NCI-H69 (cell line): ENCODE measurements at regions not wholly inside any gene's neighbourhood (a gene's known extent, or its start where the extent isn't known, plus 50 kb on each side); places are given as distances from the start of the nearest gene placed in this dataset.

Source experiments
- DNase-seq: peaks from one replicate; lab custom pipeline; 2025; lab: John Stamatoyannopoulos, UW

DNA sequence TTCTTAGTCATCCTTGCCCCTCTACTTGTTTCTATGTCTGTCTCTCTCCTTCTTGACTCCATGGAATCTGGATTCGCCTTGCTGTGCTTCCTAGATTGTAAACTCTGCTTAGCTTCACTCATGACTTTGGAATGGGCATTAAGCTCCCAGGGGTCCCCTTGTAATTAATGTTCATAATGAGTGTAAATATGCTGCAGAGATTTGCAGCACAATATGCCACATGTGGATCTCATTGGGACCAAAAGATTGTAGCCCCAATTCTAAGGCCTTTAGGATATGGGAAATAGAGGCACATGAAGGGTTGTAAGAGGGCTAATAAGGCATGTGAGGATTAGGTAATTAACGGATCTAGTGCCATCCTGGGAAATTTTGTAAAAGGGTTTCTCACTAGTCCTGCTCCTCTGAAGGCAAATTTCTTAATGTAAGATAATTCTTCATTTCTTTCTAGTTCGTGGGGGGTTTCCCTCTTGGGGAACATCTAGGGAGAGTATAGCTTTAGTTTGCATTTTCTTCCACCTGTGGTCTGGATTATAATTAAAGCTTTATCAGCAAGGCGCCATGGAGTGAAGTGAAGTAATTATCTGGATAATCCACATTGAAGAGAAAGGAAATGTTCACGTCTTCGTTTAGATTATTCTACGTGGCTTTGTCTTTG is 659.2 kb upstream of the PLXNA2 start:
- peak; percentile 62 for DNase-seq

DNA sequence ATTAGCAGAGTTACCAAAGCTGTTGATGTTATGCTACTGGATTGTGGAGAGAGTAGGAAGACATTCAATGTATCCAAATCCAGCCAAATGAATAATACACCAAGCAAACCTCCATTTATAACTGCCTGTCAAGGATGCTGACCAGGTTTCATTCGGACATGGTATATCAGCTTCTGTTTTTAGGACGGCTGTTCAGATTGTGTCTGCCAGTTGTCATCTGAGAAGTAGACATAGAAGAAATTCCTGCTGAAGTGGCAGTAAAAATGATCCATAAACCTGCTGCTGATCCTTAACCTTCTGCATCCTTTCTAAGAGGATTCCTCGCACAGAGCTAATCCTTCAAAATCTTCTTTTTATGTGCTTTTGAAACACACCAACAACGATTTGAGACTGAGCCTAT is 663.6 kb upstream of the PLXNA2 start:
- no peak for DNase-seq

DNA sequence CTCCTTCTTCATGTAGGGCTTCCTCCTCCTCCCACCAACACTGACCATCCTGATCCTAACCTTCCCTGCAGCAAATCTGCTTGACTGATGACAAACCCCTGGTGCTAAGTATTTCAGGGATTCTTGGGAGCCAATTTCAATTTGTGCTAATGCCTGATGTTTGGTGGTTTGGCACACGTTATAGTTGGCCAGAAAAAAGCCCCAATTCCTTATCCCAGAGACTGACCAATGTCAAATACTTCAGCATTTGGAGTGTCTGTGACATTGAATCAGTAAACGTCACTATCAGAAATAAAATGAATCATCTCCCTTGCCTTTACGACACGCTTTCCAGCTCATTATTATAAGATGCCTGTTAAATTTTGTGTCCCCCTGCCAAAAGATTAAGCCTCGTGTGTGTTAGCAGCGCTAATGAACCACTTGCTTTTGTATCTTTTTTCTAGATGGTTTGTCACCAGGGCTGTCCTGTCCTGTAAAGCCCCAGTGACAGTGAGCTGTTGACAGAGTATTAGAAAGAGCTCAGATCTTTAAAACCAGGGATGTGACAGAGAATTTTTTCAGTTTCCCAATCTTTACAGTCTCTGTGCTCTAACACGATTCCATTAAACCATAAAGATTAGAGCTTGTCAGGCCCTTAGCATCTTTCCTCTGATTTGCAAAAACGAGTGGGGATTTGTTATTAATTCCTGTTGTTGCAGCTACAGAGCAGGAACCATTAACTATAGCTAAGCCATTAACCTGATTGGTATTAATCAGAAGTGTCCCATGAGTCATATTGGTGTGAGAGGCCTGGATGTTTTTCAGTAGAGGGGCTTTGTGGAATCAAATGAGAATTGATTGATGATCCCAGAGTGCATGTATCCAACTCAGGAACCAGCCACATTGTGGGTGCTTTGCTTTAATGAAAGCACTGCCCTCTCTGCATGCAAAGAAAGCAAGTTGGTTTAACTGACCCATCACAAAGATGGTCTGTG is 665.1 kb upstream of the PLXNA2 start:
- no peak for DNase-seq

DNA sequence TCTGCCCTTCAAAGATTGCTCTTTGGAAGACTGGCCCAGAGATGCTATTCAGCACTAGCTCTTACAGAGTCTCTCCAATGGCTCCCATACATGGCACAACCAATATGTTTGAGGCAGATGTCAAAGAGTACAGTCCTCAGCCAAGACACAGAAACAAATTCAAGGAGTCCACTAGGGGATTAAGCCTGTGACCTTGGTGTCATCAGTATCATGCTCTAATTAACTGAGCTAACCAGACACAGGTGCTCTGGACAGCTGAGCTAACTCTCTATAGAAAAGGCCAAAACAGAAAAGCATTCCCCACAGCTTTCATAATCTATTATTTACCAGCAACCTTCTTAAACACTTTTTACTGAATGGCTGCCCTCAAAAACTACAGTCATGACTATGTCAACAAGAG is 666.0 kb upstream of the PLXNA2 start:
- DNase-seq = peak; percentile 21

DNA sequence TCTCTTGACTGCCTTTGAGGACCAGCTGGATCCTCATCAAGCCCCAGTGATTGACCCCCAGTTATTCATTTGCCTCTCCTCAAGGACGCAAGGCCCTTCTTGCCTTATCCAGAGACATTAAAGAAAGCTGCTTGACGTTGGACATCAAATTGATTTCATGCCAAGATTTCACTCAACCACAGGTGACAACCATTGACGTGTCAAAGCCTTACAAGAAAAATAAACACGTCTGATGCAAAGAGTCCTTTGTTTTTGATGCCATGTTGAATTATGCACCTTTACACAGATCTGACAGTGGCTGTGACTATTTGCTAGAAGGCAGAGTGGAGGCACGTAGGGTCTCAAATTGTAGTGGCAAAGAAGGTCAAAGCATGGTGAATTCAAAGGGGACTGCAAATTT is 666.2 kb upstream of the CAMK1G start:
- DNase-seq = peak; percentile 25

DNA sequence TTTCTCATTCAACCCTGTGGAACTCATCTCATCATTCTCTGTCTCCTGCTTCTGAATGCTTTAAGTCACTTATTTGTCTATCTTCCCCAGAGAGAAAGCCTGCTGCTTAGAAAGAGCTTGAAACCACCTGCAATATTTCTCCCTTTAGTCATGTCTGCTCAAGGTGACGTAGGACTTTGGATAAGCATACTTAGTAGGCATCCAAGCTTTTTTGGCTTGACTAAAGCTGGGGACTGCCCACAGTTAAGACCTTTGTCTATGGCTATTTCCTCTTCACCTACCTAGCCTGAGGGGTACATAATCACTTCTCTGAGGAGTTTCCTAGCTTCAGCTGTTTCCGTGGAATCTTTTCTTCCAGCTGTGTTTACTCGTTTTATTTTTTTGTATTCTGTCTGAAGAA is 665.8 kb upstream of the CAMK1G start:
- peak; percentile 82 for DNase-seq

DNA sequence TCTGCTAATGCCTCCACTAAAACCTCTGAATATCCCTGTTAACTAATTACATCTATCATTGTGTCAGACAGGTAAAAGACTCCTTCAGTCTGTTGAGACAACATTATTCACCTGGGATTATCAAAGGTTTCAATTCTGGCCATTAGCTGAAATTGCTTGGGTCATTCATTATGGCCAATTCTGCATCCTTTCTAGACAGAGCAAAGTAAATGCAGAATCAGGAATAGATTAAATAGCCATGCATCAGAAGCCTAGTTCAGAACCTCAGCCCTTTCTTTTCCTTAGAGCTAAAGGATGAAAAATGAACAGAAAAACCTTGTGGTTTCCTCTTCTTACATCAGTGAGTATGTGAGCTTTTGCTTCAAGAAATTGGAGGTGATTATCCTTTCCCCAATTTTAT is 665.4 kb upstream of the CAMK1G start:
- DNase-seq = no peak

DNA sequence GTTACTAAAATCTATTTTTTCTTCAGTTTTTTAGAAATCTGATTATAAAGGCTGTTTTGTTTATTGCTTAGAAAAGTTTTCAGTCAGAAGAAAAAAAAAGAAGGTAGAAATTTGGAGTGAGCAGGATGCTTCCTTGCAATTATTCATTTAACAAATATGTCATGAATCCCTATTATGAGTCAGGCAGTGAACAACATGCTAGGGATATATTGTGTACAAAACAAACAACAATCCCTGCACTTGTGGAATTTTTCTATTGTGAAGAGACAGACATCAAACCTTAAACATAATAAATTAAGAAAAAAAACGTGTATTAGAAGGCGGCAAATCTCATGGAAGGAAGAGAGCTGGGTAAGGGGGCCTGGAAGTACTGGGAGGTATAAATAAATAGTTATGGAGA is 664.1 kb upstream of the CAMK1G start:
- no peak for DNase-seq

DNA sequence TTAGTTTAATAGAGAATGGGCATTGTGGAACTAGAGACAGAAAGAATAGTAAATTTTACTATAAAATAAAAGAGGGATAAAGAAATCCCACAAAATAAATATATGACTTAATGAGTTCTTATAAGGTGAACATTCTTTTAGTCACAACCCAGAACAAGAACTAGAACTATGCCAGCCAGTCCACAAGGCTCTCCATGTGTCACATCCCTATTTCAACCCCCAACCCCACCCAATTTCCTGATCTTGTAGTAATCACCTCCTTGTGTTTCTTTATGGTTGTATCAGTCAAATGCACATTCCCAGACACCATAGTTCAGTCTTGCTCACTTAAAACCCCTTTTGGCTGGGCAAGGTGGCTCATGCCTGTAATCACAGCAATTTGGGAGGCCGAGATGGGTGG is 662.3 kb upstream of the CAMK1G start:
- no peak for DNase-seq

DNA sequence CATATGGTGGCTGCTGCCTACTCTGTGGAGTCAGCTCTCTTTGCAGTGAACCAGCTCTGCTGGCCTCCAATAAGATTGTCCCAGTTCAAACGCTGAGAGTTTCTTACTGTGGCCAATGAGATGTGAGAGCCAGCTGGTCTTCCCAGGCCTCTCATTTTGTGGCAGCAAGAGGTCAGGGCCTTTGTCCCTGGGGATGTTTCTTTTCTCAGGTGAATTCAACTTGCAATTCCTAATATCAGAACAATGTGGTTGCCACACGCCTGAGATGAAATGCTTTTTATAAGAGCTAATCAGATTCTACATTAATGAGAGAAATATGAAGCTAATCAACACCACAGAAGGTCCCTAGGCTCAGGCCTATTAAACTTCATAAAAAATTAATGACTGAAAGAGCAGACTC is 660.1 kb upstream of the CAMK1G start:
- DNase-seq = no peak

DNA sequence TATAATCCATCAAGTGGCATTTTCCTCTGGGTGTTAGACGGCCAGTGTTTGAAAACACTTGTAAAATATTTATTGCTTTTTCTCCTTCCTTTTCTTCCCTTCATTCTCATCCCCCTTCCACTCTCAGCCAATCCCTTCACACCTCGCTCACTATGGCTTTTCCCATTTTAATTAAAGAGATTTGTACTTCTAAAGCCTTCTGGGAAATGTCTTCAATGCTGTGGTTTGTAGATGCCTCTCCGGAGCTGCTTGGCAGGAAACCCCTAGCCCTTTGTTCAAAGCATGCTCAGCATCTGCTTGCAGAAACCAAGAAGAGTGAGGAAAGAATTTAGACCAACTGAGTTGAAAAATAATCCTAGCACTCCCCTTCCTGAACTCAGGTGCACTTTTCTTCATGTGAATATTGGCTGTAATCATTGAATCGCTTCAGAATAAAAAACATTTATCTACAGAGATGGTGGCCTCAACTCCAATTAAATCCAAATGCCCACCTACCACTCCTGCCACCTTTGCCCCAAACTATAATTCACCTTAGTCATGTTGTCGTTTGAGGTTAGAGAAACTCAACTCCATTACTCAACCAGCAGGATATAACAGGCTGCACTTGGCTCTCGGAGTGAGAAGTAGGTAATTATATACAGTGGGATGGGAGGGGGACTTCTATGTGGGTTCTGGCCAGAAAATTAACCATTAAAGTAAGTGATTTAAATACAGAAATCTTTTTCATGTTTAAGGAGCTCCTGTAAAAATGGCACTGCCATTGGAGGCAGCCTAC is 659.4 kb upstream of the CAMK1G start:
- DNase-seq = peak; percentile 60

DNA sequence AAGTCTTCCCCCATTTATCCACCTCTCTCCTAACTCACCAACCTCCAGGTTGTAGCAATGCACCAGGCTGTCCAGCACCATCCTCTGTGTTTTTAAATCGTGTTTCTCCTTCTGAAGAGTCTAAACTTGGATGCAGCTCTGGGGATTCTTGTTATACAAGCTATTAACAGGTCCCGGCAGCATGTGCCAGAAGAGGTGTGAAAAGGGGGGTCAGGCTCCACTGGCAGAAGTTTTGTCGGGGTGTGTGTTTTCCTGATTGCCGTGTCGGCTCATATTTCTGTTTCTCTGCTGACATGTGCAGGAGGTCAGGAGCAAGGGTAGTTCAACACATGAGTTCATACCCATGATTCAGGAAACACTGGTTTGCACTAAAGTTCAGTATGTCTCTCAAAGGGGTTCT is 658.6 kb upstream of the CAMK1G start:
- no peak for DNase-seq

DNA sequence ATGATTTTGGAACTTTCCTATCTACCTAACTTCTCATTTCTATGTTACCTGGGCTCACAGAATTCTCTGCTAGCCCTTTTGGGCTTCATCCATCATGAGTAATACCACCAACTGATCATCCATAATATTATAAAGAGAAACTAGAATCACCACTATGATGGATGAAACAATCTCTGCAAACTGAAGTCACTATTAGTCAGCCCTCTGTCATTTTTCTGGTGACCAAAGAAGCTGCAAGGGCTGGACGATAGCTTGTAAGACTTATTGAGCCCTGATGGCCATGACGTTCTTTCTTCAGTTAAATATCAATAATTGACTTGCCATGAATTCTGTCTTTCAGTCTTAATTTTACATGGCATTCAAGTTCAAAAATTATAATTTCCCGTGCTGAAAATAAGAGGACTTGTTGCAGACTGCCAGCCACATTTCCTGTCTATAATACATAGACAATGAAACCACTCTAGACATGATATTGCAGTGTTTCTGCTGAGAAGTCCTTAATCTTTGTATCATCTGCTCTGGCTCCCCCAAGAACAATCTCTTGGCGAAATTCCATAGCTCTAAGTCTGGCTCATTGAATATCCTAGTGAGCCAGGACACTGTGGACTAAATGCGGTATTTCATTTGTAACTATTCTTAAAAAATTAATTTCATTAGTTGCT is 655.0 kb upstream of the CAMK1G start:
- DNase-seq = no peak

DNA sequence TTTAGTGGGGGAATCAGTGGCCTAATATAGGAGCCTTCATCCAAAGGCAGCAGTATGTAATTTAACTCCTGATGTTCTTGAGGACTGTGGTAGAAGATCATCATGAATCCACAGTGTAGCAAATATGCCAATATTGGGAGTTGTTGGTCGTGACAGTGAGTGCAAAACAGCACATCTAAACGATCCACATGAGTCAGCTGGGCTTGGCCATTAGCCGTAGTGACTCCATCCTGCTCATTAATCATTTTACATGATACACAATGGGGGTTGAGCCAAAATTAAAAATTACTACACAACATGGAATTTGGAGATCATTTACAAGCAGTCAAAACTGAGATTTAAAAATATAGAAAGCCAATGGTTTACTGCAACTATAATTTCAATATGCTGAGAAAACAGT is 653.9 kb upstream of the CAMK1G start:
- DNase-seq = no peak

DNA sequence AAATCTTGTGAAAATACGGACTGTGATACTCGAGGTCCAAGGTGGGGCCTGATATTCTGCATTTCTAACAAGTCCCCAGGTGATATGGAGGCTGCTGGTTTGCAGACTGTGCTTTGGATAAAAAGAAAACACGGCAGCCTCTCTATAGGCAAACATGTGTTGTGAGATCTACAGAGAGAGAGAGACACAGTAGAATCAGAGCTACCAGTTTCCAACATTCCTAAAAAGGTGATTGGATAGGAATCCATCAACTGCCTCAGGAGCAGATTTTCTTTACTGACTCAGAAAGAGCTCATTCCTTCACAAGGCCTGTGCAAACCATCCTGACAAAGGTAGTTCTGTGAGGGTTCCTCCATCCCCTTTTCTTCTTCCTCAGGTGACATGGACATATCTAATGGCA is 651.6 kb upstream of the CAMK1G start:
- DNase-seq = no peak

DNA sequence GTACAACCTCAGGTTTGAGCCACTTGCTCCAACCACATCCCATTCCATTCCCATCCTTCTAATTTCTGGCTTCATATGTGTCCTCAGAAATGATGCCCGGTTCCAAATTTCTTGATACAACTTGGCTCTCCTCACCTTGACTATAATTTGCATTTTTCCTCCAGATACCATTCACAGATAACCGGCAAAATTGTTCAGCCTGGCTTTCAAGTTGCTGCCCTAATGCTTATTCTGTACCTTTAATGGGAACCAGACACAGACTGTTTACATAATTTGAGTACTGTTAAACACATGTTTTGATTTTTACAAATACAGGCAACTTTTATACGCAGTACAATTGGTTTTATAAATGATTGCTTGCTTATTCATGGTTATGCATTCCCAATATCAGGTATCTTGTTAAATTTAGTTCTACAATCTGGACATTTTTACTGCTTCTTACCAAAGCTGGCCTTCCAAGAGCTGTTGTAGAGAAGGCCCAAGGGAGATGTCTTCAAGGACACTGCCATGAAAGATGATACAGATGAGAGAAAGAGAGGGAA is 649.5 kb upstream of the CAMK1G start:
- no peak for DNase-seq

DNA sequence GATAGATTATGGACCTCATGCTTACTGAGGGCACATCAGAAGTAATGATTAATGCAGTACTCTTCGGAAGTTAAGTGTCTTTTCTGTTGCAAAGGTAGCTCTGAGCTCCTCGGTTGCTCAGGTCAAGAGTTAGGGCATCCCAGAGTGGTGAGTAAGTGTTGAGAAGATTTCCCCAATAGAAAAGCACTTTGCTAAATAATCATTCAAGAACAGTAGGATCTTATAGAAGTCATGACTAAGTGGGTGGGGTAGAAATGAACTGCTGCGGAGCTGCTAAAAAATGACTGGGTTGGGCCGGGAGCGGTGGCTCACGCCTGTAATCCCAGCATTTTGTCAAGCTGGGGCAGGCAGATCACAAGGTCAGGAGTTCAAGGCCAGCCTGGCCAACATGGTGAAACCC is 648.6 kb upstream of the CAMK1G start:
- no peak for DNase-seq

DNA sequence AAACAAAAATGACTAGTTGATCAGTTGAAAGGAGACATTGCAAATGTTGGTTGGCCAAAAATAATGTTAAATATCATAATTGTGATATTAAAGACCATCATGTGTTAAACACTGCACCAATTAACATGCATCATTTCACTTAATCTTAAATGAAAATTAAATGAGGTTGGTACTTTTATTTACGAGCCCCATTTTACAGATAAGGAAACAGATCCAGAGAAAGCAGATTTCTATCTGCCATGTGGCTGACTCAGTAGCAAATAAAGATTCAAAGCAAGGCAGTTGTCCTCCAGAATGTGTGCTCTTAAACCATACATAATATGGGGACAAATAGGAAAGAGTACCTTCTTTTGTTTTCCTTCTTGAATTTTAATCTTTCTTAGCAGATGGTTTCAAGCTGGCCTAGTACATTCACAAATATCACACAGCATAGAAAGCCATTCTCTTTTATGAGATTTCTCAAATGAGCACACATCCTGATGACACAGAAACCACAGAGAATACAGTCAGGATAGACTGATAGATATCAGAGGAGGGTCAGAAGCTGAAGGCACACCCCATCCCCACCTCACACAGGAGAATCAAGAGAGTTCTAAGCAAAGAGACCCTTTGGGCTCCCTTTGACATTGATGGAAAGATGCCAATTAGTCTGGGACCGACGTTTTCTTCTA is 647.9 kb upstream of the CAMK1G start:
- DNase-seq = no peak

DNA sequence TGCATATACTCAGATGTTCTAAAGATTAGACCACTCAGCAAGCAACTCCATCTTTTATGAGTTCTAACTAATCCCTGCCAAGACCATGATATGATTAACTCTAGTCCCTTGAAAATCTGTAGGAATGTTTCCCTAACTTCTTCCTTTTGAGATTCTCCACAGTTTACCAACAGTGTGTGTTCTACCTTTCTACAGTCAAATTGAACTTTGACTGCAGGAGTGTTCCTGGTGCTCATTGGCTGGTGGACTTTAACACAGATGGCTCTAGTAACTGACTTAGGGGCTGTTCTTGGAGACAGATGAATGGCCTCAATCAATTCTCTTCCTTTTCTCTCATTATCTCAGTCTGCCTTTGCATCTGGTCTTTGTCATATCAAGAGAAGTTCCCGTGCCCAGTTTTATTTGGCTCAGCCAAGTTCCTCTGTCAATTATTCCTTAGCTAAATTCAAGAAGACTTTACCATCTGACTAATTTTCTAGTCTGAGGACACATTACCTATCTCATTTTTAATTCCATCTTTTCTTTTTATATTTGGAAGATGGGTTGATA is 643.9 kb upstream of the CAMK1G start:
- no peak for DNase-seq

DNA sequence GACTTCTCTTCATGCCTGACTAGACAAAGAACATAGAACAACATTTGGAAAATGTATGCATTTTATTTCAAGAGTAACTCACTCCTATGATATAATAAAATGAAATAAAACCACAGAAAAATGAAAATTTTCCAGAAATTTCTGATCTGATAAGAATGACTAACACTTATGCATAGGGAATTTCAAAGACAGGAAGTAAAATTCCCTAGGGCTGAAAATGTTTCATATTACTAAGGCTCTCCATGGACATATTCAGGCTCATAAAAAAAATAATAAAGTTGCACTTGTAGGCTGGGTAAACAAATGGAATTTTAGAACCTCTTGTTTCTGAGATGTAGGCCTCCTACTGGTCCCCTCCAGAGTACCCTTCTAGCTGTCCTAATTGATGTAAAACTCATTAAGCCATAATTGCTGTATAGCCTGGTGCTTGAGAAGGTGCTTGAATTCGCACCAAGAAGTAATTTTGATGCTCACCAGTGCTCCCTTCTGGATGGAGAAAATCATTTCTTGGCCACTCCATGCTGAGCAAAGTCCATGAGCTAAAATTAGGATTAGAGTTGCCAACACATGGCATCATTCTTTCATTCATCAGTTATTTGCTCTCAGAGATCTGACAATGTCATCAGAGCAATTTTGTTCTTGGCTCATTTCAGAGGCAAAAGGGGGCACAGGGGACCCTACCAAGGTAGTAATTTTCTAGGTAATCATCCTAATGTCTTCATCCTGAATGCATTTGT is 641.0 kb upstream of the CAMK1G start:
- DNase-seq = peak; percentile 95
